PC-9 (cell line): ENCODE measurements at regions not wholly inside any gene's neighbourhood (a gene's known extent, or its start where the extent isn't known, plus 50 kb on each side); places are given as distances from the start of the nearest gene placed in this dataset.

Experiments
- CTCF ChIP-seq: fragments of 200-600 bp; sonication (generic); conservative IDR thresholded peaks from 2 replicates; pipeline ENCODE4 v1.6.1; 2017; ENCODE audit warnings: mixed run types, antibody characterized with exemption, mild to moderate bottlenecking, moderate library complexity
- EZH2 ChIP-seq: fragments of 200-600 bp; sonication (generic); IDR thresholded peaks from 2 replicates; pipeline ENCODE4 v1.8.0; 2017; ENCODE audit warnings: antibody characterized with exemption, low read depth

GRCh38 chr9:99374793-99375192, 152.7 kb downstream of the SEC61B start:
- TF ChIP-seq CTCF (no peak), EZH2 (no peak)
